ENCODE measurements at regions not wholly inside any gene's neighbourhood (a gene's known extent, or its start where the extent isn't known, plus 50 kb on each side); places are given as distances from the start of the nearest gene placed in this dataset.

- no peak for TF ChIP-seq NR2F2 (IDR thresholded peaks at IDR 0.05)
- TF ChIP-seq YY1 (IDR thresholded peaks at IDR 0.05): no peak
- no peak for TF ChIP-seq HNF4G (IDR thresholded peaks at IDR 0.05)
- TF ChIP-seq MAX (IDR thresholded peaks at IDR 0.05): no peak
- no peak for TF ChIP-seq FOXA1 (IDR thresholded peaks at IDR 0.05)
- no peak for TF ChIP-seq GABPA (IDR thresholded peaks at IDR 0.05 in 1 of 2, conservative IDR thresholded peaks at IDR 0.05 in 1 of 2)
- no peaks in the 10 kb centered on the region for H3K9me3 ChIP-seq (ENCODE audit: control insufficient read depth in 4 of 4, low read length in 3 of 4)
- H3K9ac ChIP-seq (ENCODE audit: low read depth in 1 of 2, low read length in 2 of 2): no peak overlapping the region
- no peak overlapping the region for H3K27ac ChIP-seq (ENCODE audit: low read depth in 1 of 2, low read length in 2 of 2)
- H3K4me3 ChIP-seq (ENCODE audit: low read depth in 1 of 3, low read length in 3 of 3): no peak overlapping the region
- DNase-seq (ENCODE audit: low spot score): no peak
- 65% methylated on average over 3 of the region's 3 CpGs for WGBS
- no peaks in the 10 kb centered on the region for H3K27me3 ChIP-seq (ENCODE audit: control insufficient read depth in 4 of 4, insufficient read depth in 4 of 4, low read length in 3 of 4)
- H3K36me3 ChIP-seq (ENCODE audit: control insufficient read depth in 4 of 4, insufficient read depth in 3 of 4, low read depth in 1 of 4, low read length in 3 of 4): no peaks in the 10 kb centered on the region
- H3K4me1 ChIP-seq (ENCODE audit: control insufficient read depth in 4 of 4, insufficient read depth in 4 of 4, low read length in 3 of 4): no peaks in the 10 kb centered on the region
These were observed 214.7 kb upstream of the TSHZ2 start for GRCh38 chr20:52757411-52757810.

- Histone ChIP-seq H3K36me3 (ENCODE audit: control insufficient read depth in 4 of 4, insufficient read depth in 3 of 4, low read depth in 1 of 4, low read length in 3 of 4) (no peaks in the 10 kb centered on the region), H3K9ac (ENCODE audit: low read depth in 1 of 2, low read length in 2 of 2) (no peak overlapping the region), H3K27me3 (ENCODE audit: control insufficient read depth in 4 of 4, insufficient read depth in 4 of 4, low read length in 3 of 4) (no peaks in the 10 kb centered on the region), H3K4me3 (ENCODE audit: low read depth in 1 of 3, low read length in 3 of 3) (no peak overlapping the region), H3K9me3 (ENCODE audit: control insufficient read depth in 4 of 4, low read length in 3 of 4) (no peaks in the 10 kb centered on the region), H3K4me1 (ENCODE audit: control insufficient read depth in 4 of 4, insufficient read depth in 4 of 4, low read length in 3 of 4) (no peaks in the 10 kb centered on the region), H3K27ac (ENCODE audit: low read depth in 1 of 2, low read length in 2 of 2) (no peak overlapping the region)
- TF ChIP-seq YY1 (IDR thresholded peaks at IDR 0.05) (no peak), NR2F2 (IDR thresholded peaks at IDR 0.05) (no peak), ATF3 (IDR thresholded peaks at IDR 0.05) (no peak), REST (IDR thresholded peaks at IDR 0.05) (no peak), FOXA1 (IDR thresholded peaks at IDR 0.05) (no peak), RAD21 (IDR thresholded peaks at IDR 0.05) (no peak), SP1 (IDR thresholded peaks at IDR 0.05) (no peak), RXRA (IDR thresholded peaks at IDR 0.05) (no peak), ZBTB33 (IDR thresholded peaks at IDR 0.05) (no peak), CTCF (IDR thresholded peaks at IDR 0.05; ENCODE audit: low read depth, low read length, missing input control) (no peak), HNF4G (IDR thresholded peaks at IDR 0.05) (no peak), MAX (IDR thresholded peaks at IDR 0.05) (no peak), HNF4A (conservative IDR thresholded peaks at IDR 0.05) (no peak), JUND (IDR thresholded peaks at IDR 0.05) (no peak), GABPA (IDR thresholded peaks at IDR 0.05 in 1 of 2, conservative IDR thresholded peaks at IDR 0.05 in 1 of 2) (no peak), FOXA2 (IDR thresholded peaks at IDR 0.05) (no peak), EGR1 (IDR thresholded peaks at IDR 0.05; ENCODE audit: low read depth in 2 of 2) (no peak), TAF1 (conservative IDR thresholded peaks at IDR 0.05) (no peak)
- 45% methylated on average over 1 of the region's 1 CpG for WGBS
- no peak for DNase-seq (ENCODE audit: low spot score)
These were observed 216.4 kb upstream of the TSHZ2 start for GRCh38 chr20:52755744-52756143.
